BLaER1 treated with 17β-estradiol and CSF1 and Interleukin-3, amounts not matched to agents 10 nM and 100 nM (cell line): ENCODE measurements at regions not wholly inside any gene's neighbourhood (a gene's known extent, or its start where the extent isn't known, plus 50 kb on each side); places are given as distances from the start of the nearest gene placed in this dataset.
A peak's percentile ranks its signal among the peaks of the same experiment; 100 is the strongest.

Experiments
- H3K27ac ChIP-seq, 11 experiments: shearing (Covaris generic); formaldehyde crosslinking; 2 replicates each; pipeline ENCODE4 v1.8.1; 2022
- H3K27me3 ChIP-seq, 11 experiments: shearing (Covaris generic); formaldehyde crosslinking; 2 replicates each; pipeline ENCODE4 v1.8.1; 2022
- H3K36me3 ChIP-seq, 11 experiments: shearing (Covaris generic); formaldehyde crosslinking; 2 replicates each; pipeline ENCODE4 v1.8.1; 2022
- H3K4me1 ChIP-seq, 10 experiments: shearing (Covaris generic); formaldehyde crosslinking; 2 replicates each; pipeline ENCODE4 v1.8.1; 2022
- H3K4me2 ChIP-seq, 11 experiments: shearing (Covaris generic); formaldehyde crosslinking; 2 replicates each; pipeline ENCODE4 v1.8.1; 2022
- H3K4me3 ChIP-seq, 10 experiments: shearing (Covaris generic); formaldehyde crosslinking; 2 replicates each; pipeline ENCODE4 v1.8.1; 2022
- H3K9ac ChIP-seq, 11 experiments: shearing (Covaris generic); formaldehyde crosslinking; 2 replicates each; pipeline ENCODE4 v1.8.1; 2022
- H3K9me3 ChIP-seq, 11 experiments: shearing (Covaris generic); formaldehyde crosslinking; replicated peaks in 1 of 11; 2 replicates each; pipeline ENCODE4 v1.8.1; 2022
- H4K20me1 ChIP-seq, 11 experiments: shearing (Covaris generic); formaldehyde crosslinking; 2 replicates each; pipeline ENCODE4 v1.8.1; 2022
- Cebpa-rat ChIP-seq, 11 experiments: shearing (Covaris generic); IDR thresholded peaks; 2 replicates each; pipeline ENCODE4 v1.8.1; 2022

DNA sequence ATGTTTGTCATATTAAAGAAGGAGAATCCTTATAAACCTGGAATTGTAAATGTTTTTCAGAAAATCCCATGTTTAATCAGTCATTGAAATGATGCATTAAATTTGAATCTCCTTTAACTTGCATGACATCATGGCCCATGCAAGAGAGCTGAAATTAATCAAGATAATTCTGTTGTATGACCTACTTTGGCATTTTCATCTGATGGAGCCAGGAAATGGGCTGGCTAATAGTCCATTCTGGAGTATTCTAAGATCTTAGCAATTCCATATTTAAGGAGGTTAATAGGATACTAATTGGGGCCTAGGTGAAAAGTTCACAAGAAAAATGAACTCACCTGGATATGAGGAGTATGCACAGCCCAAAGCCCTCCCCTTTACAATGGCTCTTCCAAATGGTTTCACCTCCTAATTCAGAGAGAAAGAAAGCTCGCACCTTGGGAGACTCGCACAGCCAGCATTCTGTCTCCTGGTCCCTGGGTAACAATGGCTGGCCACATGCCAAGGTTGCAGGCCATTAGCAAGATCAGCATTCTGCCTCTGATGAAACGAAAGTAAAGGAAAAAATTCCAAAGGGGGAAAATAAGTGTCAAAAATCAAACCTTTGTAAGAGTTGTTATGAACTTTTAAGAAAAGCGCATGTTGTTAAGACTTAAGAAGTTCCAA, 786.4 kb downstream of the MCTP2 start:
- no peak overlapping the region for H3K9ac ChIP-seq
- peaks cover 0 to 8% (median 0%) of the 10 kb centered on the region in 11 experiments; a peak in 3 of 22 replicates for H3K9me3 ChIP-seq
- H3K27me3 ChIP-seq, result no peaks in the 10 kb centered on the region
- no peak overlapping the region for H3K4me3 ChIP-seq
- no peak overlapping the region for H3K4me2 ChIP-seq
- no peak overlapping the region for H3K27ac ChIP-seq
- no peaks in the 10 kb centered on the region for H3K36me3 ChIP-seq
- TF ChIP-seq Cebpa-rat (IDR thresholded peaks at IDR 0.05), result no peak
- peaks cover 0 to 16% (median 0%) of the 10 kb centered on the region in 10 experiments; a peak in 6 of 20 replicates for H3K4me1 ChIP-seq
- H4K20me1 ChIP-seq, result no peaks in the 10 kb centered on the region

DNA sequence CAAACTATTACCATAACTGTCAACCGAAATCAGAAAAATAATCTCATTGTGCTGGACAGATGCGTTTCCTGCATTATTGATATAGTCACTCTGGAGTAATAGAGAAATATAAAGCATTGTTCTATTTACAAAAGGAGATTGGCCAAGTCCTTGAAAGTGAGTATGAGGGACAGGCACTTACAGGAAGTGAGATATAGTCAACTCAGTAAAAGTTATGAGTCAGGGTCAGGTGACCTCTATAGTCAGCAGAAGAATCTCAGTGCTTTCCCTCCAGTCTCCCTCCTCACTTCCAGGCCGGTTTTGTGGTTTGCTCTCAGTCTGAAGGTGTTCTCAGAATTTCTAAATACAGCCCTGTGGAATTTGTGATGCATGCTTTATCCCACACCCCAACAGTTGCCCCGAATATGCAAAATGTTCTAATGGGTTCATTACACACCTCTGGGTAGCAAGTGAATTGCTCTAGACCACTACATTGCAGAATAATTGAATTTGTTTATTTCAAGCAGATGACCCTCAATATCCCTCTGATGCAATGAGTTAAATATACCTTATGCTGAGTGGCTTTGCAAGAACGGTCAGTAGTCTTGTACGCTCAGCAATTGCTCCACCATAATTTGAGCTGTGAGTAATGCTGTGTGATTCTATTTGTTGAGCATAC, 787.7 kb downstream of the MCTP2 start:
- Histone ChIP-seq H3K4me3 (no peak overlapping the region), H3K4me1 (peaks cover 0 to 16% (median 0%) of the 10 kb centered on the region in 10 experiments; a peak in 6 of 20 replicates), H3K9ac (no peak overlapping the region), H4K20me1 (no peaks in the 10 kb centered on the region), H3K4me2 (peak overlapping the region in 3 of 11 experiments; percentile 12 to 52 (median 30); a peak in 6 of 22 replicates), H3K36me3 (no peaks in the 10 kb centered on the region), H3K27me3 (no peaks in the 10 kb centered on the region), H3K9me3 (peaks cover 0 to 8% (median 0%) of the 10 kb centered on the region in 11 experiments; a peak in 3 of 22 replicates), H3K27ac (peak overlapping the region in 1 of 11 experiments; percentile 16; a peak in 1 of 22 replicates)
- TF ChIP-seq Cebpa-rat (IDR thresholded peaks at IDR 0.05), result no peak

GRCh38 chr15:95019907-95020306, 788.5 kb downstream of the MCTP2 start:
- Histone ChIP-seq H3K27me3 (no peaks in the 10 kb centered on the region), H3K4me2 (no peak overlapping the region; a peak in 1 of 22 replicates), H3K9ac (no peak overlapping the region), H3K36me3 (no peaks in the 10 kb centered on the region), H3K4me3 (no peak overlapping the region), H3K4me1 (peaks cover 0 to 16% (median 0%) of the 10 kb centered on the region in 10 experiments; a peak in 6 of 20 replicates), H4K20me1 (no peaks in the 10 kb centered on the region), H3K9me3 (peaks cover 0 to 8% (median 0%) of the 10 kb centered on the region in 11 experiments; a peak in 3 of 22 replicates), H3K27ac (no peak overlapping the region)
- no peak for TF ChIP-seq Cebpa-rat (IDR thresholded peaks at IDR 0.05)

DNA sequence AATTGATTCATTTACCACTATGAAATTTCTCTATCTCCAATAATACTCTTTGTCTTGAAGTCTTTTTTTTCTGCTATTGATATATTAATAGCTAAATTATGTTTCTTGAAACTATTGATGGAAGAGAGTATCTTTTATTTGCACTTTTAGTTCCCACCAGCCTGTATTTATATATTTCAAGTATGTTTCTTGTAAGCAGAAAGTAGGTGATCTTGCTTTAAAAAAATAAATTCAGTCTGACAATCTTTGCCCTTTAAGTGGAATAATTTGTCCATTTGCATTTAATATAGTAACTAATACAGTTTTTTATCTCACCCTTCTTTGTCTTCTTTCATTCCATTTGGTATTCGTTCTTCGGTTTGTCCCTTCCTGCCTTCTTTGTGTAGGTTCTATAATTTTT, 790.5 kb downstream of the MCTP2 start:
- H3K9me3 ChIP-seq, result peaks cover 0 to 8% (median 0%) of the 10 kb centered on the region in 11 experiments; a peak in 3 of 22 replicates
- no peaks in the 10 kb centered on the region for H3K36me3 ChIP-seq
- H3K9ac ChIP-seq, result no peak overlapping the region
- peaks cover 0 to 16% (median 0%) of the 10 kb centered on the region in 10 experiments; a peak in 6 of 20 replicates for H3K4me1 ChIP-seq
- H3K4me2 ChIP-seq, result no peak overlapping the region
- H3K27ac ChIP-seq, result no peak overlapping the region
- no peaks in the 10 kb centered on the region for H3K27me3 ChIP-seq
- no peaks in the 10 kb centered on the region for H4K20me1 ChIP-seq
- TF ChIP-seq Cebpa-rat (IDR thresholded peaks at IDR 0.05), result no peak
- H3K4me3 ChIP-seq, result no peak overlapping the region

- Histone ChIP-seq H3K27me3 (no peaks in the 10 kb centered on the region), H3K36me3 (no peaks in the 10 kb centered on the region), H3K9me3 (peaks cover 0 to 8% (median 0%) of the 10 kb centered on the region in 11 experiments; a peak in 3 of 22 replicates), H3K4me2 (no peak overlapping the region), H3K27ac (no peak overlapping the region), H3K9ac (no peak overlapping the region), H3K4me3 (no peak overlapping the region), H3K4me1 (peaks cover 0 to 7% (median 0%) of the 10 kb centered on the region in 10 experiments; a peak in 6 of 20 replicates), H4K20me1 (no peaks in the 10 kb centered on the region)
- TF ChIP-seq Cebpa-rat (IDR thresholded peaks at IDR 0.05), result no peak
Measured at GRCh38 chr15:95024351-95024750, 793.0 kb downstream of the MCTP2 start.

GRCh38 chr15:95025924-95026728, 794.8 kb downstream of the MCTP2 start:
- H3K9me3 ChIP-seq, result peaks cover 4 to 18% (median 8%) of the 10 kb centered on the region in 11 experiments; a peak in 15 of 22 replicates

GRCh38 chr15:95027981-95028380, 796.6 kb downstream of the MCTP2 start:
- no peak for TF ChIP-seq Cebpa-rat (IDR thresholded peaks at IDR 0.05)
- no peaks in the 10 kb centered on the region for H3K36me3 ChIP-seq
- no peaks in the 10 kb centered on the region for H3K27me3 ChIP-seq
- no peaks in the 10 kb centered on the region for H4K20me1 ChIP-seq
- no peak overlapping the region for H3K27ac ChIP-seq
- peaks cover 4 to 13% (median 9%) of the 10 kb centered on the region in 11 experiments; a peak in 14 of 22 replicates for H3K9me3 ChIP-seq
- no peak overlapping the region for H3K4me2 ChIP-seq
- no peak overlapping the region for H3K9ac ChIP-seq
- H3K4me3 ChIP-seq, result no peak overlapping the region
- H3K4me1 ChIP-seq, result no peaks in the 10 kb centered on the region

More at GRCh38 chr15:95025924-95026728, 794.8 kb downstream of the MCTP2 start:
- Histone ChIP-seq H3K27ac (no peak overlapping the region), H3K27me3 (no peaks in the 10 kb centered on the region), H4K20me1 (no peaks in the 10 kb centered on the region), H3K9ac (no peak overlapping the region), H3K4me3 (no peak overlapping the region), H3K36me3 (no peaks in the 10 kb centered on the region), H3K4me1 (no peaks in the 10 kb centered on the region), H3K4me2 (no peak overlapping the region)
- TF ChIP-seq Cebpa-rat (IDR thresholded peaks at IDR 0.05), result no peak

- no peak for TF ChIP-seq Cebpa-rat (IDR thresholded peaks at IDR 0.05)
- Histone ChIP-seq H3K27me3 (no peaks in the 10 kb centered on the region), H3K4me1 (no peaks in the 10 kb centered on the region), H3K9me3 (peaks cover 4 to 15% (median 9%) of the 10 kb centered on the region in 11 experiments; a peak in 14 of 22 replicates), H3K4me2 (no peak overlapping the region), H3K36me3 (no peaks in the 10 kb centered on the region), H4K20me1 (no peaks in the 10 kb centered on the region), H3K9ac (no peak overlapping the region), H3K4me3 (no peak overlapping the region), H3K27ac (no peak overlapping the region)
Measured at GRCh38 chr15:95032156-95032555, 800.8 kb downstream of the MCTP2 start.

DNA sequence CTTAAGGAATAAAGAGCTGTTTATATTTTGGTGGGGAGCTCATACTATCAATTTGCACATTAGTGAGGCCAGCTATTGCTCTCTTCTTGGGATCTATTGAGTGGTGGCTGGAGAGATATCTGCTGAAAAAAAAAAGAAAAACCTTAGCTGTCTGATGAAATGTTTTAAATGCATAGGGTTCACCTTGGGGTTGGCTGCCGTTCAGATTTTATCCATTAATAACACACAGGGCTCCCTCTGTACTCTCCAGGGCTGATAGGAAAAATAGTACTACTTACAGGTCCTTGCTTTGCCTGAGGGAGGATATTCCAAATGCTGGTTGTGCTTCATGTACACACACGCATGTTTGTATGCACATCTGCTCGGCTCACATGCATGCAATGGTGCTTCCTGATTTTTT, 803.7 kb downstream of the MCTP2 start:
- no peaks in the 10 kb centered on the region for H3K4me1 ChIP-seq
- H3K9ac ChIP-seq, result no peak overlapping the region
- no peak overlapping the region for H3K4me3 ChIP-seq
- no peak for TF ChIP-seq Cebpa-rat (IDR thresholded peaks at IDR 0.05)
- peaks cover 4 to 24% (median 9%) of the 10 kb centered on the region in 11 experiments; a peak in 14 of 22 replicates for H3K9me3 ChIP-seq
- H4K20me1 ChIP-seq, result no peaks in the 10 kb centered on the region
- no peak overlapping the region for H3K4me2 ChIP-seq
- no peak overlapping the region for H3K27ac ChIP-seq
- H3K36me3 ChIP-seq, result no peaks in the 10 kb centered on the region
- H3K27me3 ChIP-seq, result no peaks in the 10 kb centered on the region
